ENCODE measurements at regions not wholly inside any gene's neighbourhood (a gene's known extent, or its start where the extent isn't known, plus 50 kb on each side); places are given as distances from the start of the nearest gene placed in this dataset.
"Not testable (repeated sequence)": the region's sequence is repeated elsewhere in the genome, so short reads cannot be mapped to it uniquely, and the experiment has no call there.

GRCh38 chr3:76537857-76538256 lies 502.0 kb upstream of the ROBO2 start:
- H4K20me1 ChIP-seq (ENCODE audit: control insufficient read depth, insufficient read depth, low read length, poor library complexity, severe bottlenecking); H3K27me3 Mint-ChIP-seq; H3K4me3 ChIP-seq (ENCODE audit: control extremely low read depth in 1 of 5, extremely low read depth in 1 of 5, insufficient read depth in 1 of 5, low read depth in 2 of 5, low read length in 4 of 5); H3K79me2 ChIP-seq (ENCODE audit: control insufficient read depth, insufficient read depth, low read length); H3K4me3 Mint-ChIP-seq; H3K27ac Mint-ChIP-seq; H3K9me3 ChIP-seq (ENCODE audit: control extremely low read depth in 1 of 3, control insufficient read depth in 2 of 3, insufficient read depth in 1 of 3, low read length in 2 of 3); DNase-seq; H3K27ac ChIP-seq (ENCODE audit: low read length in 2 of 2); H3K4me1 ChIP-seq (ENCODE audit: control insufficient read depth in 2 of 2, insufficient read depth in 2 of 2, low read length in 2 of 2); CTCF ChIA-PET; POLR2A ChIA-PET; H3K9ac ChIP-seq (ENCODE audit: low read length); H3K4me2 ChIP-seq (replicated peaks; ENCODE audit: low read depth, low read length, poor library complexity, severe bottlenecking); H3K4me1 Mint-ChIP-seq; H3K36me3 ChIP-seq (replicated peaks in 1 of 2; ENCODE audit: control extremely low read depth in 1 of 2, control insufficient read depth in 1 of 2, extremely low read depth in 1 of 2, insufficient read depth in 2 of 2, low read length in 1 of 2); H3K27me3 ChIP-seq (replicated peaks in 1 of 4; ENCODE audit: control extremely low read depth in 1 of 4, control insufficient read depth in 3 of 4, insufficient read depth in 4 of 4, low read length in 3 of 4); intact Hi-C loops (cut with micrococcal nuclease); H2AFZ ChIP-seq (ENCODE audit: insufficient read depth, low read depth, low read length, poor library complexity, severe bottlenecking); ATAC-seq (ENCODE audit: low read depth): not testable (repeated sequence)
- peaks cover 13% of the 10 kb centered on the region for H3K9me3 Mint-ChIP-seq (ENCODE audit: insufficient read depth)
- WGBS (ENCODE audit: insufficient coverage), result 100% methylated on average over 1 of the region's 3 CpGs

- POLR2A ChIA-PET, result no interaction called here
These were observed 492.2 kb upstream of the ROBO2 start for GRCh38 chr3:76547674-76548073.

More at GRCh38 chr3:76547674-76548073, 492.2 kb upstream of the ROBO2 start:
- H3K9ac ChIP-seq (ENCODE audit: low read length), result no peak overlapping the region
- no peaks in the 10 kb centered on the region for H3K36me3 ChIP-seq (replicated peaks in 1 of 2; ENCODE audit: control extremely low read depth in 1 of 2, control insufficient read depth in 1 of 2, extremely low read depth in 1 of 2, insufficient read depth in 2 of 2, low read length in 1 of 2)
- H3K4me3 Mint-ChIP-seq, result no peak overlapping the region
- CTCF ChIA-PET, result no interaction called here
- H3K9me3 Mint-ChIP-seq (ENCODE audit: insufficient read depth), result no peaks in the 10 kb centered on the region
- no CpG with 5 or more reads among the region's 2 CpGs for WGBS (ENCODE audit: insufficient coverage)
- H3K4me2 ChIP-seq (replicated peaks; ENCODE audit: low read depth, low read length, poor library complexity, severe bottlenecking), result no peak overlapping the region
- no peaks in the 10 kb centered on the region for H3K79me2 ChIP-seq (ENCODE audit: control insufficient read depth, insufficient read depth, low read length)
- no peak overlapping the region for H2AFZ ChIP-seq (ENCODE audit: insufficient read depth, low read depth, low read length, poor library complexity, severe bottlenecking)
- no peaks in the 10 kb centered on the region for H3K4me1 ChIP-seq (ENCODE audit: control insufficient read depth in 2 of 2, insufficient read depth in 2 of 2, low read length in 2 of 2)
- H3K9me3 ChIP-seq (ENCODE audit: control extremely low read depth in 1 of 3, control insufficient read depth in 2 of 3, insufficient read depth in 1 of 3, low read length in 2 of 3), result peaks cover 0 to 18% (median 0%) of the 10 kb centered on the region in 3 donors
- H3K4me1 Mint-ChIP-seq, result no peaks in the 10 kb centered on the region
- no peak overlapping the region for H3K27ac ChIP-seq (ENCODE audit: low read length in 2 of 2)
- no peak for ATAC-seq (ENCODE audit: low read depth)
- intact Hi-C loops (cut with micrococcal nuclease), result no loop called here
- H3K27ac Mint-ChIP-seq, result no peak overlapping the region
- DNase-seq, result no peak
- no peak for TF ChIP-seq CTCF (IDR thresholded peaks at IDR 0.05)
- H3K27me3 ChIP-seq (replicated peaks in 1 of 4; ENCODE audit: control extremely low read depth in 1 of 4, control insufficient read depth in 3 of 4, insufficient read depth in 4 of 4, low read length in 3 of 4), result no peaks in the 10 kb centered on the region
- no peaks in the 10 kb centered on the region for H4K20me1 ChIP-seq (ENCODE audit: control insufficient read depth, insufficient read depth, low read length, poor library complexity, severe bottlenecking)
- H3K4me3 ChIP-seq (ENCODE audit: control extremely low read depth in 1 of 5, extremely low read depth in 1 of 5, insufficient read depth in 1 of 5, low read depth in 2 of 5, low read length in 4 of 5), result no peak overlapping the region
- no peaks in the 10 kb centered on the region for H3K27me3 Mint-ChIP-seq
